Lower leg skin (tissue), 4 donors: ENCODE measurements at regions not wholly inside any gene's neighbourhood (a gene's known extent, or its start where the extent isn't known, plus 50 kb on each side); places are given as distances from the start of the nearest gene placed in this dataset.

ENCODE experiments used
- DNase-seq, 2 donors: peaks; one replicate each; pipeline ENCODE4 v3.0.0-alpha.2; 2019; ENCODE audit warnings: low spot score in 2 of 2
- H3K4me3 ChIP-seq: fragments of 200-600 bp; sonication (generic); 2 replicates; pipeline ENCODE4 v1.5.1; 2017; ENCODE audit warnings: mild to moderate bottlenecking, low read depth; ENCODE audit not compliant: poor library complexity, severe bottlenecking
- CTCF ChIP-seq, 3 donors: fragments of 450-650 bp; IDR thresholded peaks; one replicate each; pipeline ENCODE4 v1.5.1; 2016; ENCODE audit warnings: antibody characterized with exemption in 3 of 3, mild to moderate bottlenecking in 3 of 3, moderate library complexity in 2 of 3
- POLR2A ChIP-seq, 2 donors: fragments of 450-650 bp; IDR thresholded peaks; one replicate each; pipeline ENCODE4 v1.6.1; 2016 to 2017; ENCODE audit warnings: antibody characterized with exemption in 2 of 2, mild to moderate bottlenecking in 1 of 2, moderate library complexity in 1 of 2
- WGBS, 2 donors: methylation state at CpG; one replicate each; pipeline ENCODE4 v1.1.5; 2018; 5-methylcytosine and 5-hydroxymethylcytosine counted together
- intact Hi-C: fragments of 100-400 bp; cut with DNase I; formaldehyde crosslinking; loops from one replicate; pipeline ENCODE4 v1.15.0; 2023; ENCODE audit warnings: low total_unique reads

GRCh38 chr2:217033186-217033585 lies 173.3 kb upstream of the TNP1 start:
- no peak for TF ChIP-seq POLR2A (IDR thresholded peaks at IDR 0.05)
- TF ChIP-seq CTCF (IDR thresholded peaks at IDR 0.05) = no peak
- intact Hi-C loops = no loop called here
- no peak for DNase-seq

GRCh38 chr2:217031445-217031844 lies 171.6 kb upstream of the TNP1 start:
- H3K4me3 ChIP-seq = no peak overlapping the region
- intact Hi-C loops = no loop called here
- no peak for DNase-seq
- TF ChIP-seq POLR2A (IDR thresholded peaks at IDR 0.05) (no peak), CTCF (IDR thresholded peaks at IDR 0.05) (no peak)
- 27 to 39% methylated on average over 1 of the region's 1 CpG for WGBS, 2 donors

More at GRCh38 chr2:217033186-217033585, 173.3 kb upstream of the TNP1 start:
- no peak overlapping the region for H3K4me3 ChIP-seq
- WGBS, 2 donors = 89 to 91% methylated on average over 5 of the region's 5 CpGs

DNA sequence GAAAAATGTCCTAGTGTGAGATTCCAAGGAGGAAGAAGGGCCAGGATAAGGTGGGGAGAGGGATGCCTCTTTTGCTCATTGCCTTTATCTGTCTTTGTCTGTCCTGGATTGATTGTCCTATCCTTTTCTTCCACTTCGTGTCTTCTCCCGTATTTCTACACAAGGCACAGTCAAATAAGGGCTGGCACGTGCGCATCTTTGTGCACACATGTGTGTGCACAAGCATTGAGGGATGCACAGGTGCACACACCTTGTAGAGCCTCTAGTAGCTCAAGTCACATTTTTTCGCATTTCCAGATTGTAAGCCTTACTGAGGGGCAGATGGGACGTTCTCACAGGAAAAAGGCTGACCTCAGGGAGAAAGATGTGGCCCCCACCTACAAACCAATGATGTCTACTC lies 170.2 kb upstream of the TNP1 start:
- intact Hi-C loops = no loop called here
- DNase-seq = no peak
- H3K4me3 ChIP-seq = no peak overlapping the region
- TF ChIP-seq POLR2A (IDR thresholded peaks at IDR 0.05) = no peak
- no peak for TF ChIP-seq CTCF (IDR thresholded peaks at IDR 0.05)
- 95 to 97% methylated on average over 6 of the region's 6 CpGs for WGBS, 2 donors

- H3K4me3 ChIP-seq = no peak overlapping the region
- 82 to 88% methylated on average over 1 of the region's 1 CpG for WGBS, 2 donors
- intact Hi-C loops = no loop called here
- no peak for DNase-seq
- TF ChIP-seq POLR2A (IDR thresholded peaks at IDR 0.05) (no peak), CTCF (IDR thresholded peaks at IDR 0.05) (no peak)
Measured at GRCh38 chr2:217028128-217028527, 168.3 kb upstream of the TNP1 start.

- 70 to 86% methylated on average over 1 of the region's 1 CpG for WGBS, 2 donors
- intact Hi-C loops = no loop called here
- DNase-seq = no peak
- H3K4me3 ChIP-seq = no peak overlapping the region
- no peak for TF ChIP-seq POLR2A (IDR thresholded peaks at IDR 0.05)
- TF ChIP-seq CTCF (IDR thresholded peaks at IDR 0.05) = no peak
Measured at GRCh38 chr2:217027414-217027813, 167.6 kb upstream of the TNP1 start.

- WGBS, 2 donors = 72 to 76% methylated on average over 3 of the region's 3 CpGs
- intact Hi-C loops = no loop called here
- no peak for DNase-seq
- no peak for TF ChIP-seq CTCF (IDR thresholded peaks at IDR 0.05)
- TF ChIP-seq POLR2A (IDR thresholded peaks at IDR 0.05) = no peak
- no peak overlapping the region for H3K4me3 ChIP-seq
Measured at GRCh38 chr2:217026569-217026968, 166.7 kb upstream of the TNP1 start.
